MM.1S (cell line): ENCODE measurements at regions not wholly inside any gene's neighbourhood (a gene's known extent, or its start where the extent isn't known, plus 50 kb on each side); places are given as distances from the start of the nearest gene placed in this dataset.

Source experiments
- DNase-seq: peaks from one replicate; pipeline ENCODE4 v3.0.0-alpha.2; 2015
- H2AFZ ChIP-seq: fragments of 300-600 bp; sonication (generic); 2 replicates; pipeline ENCODE4 v1.6.0; 2016; ENCODE audit warnings: antibody characterized with exemption, low read length
- H3F3A ChIP-seq: fragments of 300-600 bp; sonication (generic); 2 replicates; pipeline ENCODE4 v1.6.1; 2016; ENCODE audit warnings: mild to moderate bottlenecking, antibody characterized with exemption, low read length, moderate library complexity, mixed read lengths; ENCODE audit not compliant: insufficient read depth
- H3K27ac ChIP-seq: fragments of 300-600 bp; sonication (generic); 2 replicates; pipeline ENCODE4 v1.5.1; 2016; ENCODE audit warnings: mild to moderate bottlenecking, low read length
- H3K27me3 ChIP-seq: fragments of 300-600 bp; sonication (generic); replicated peaks from 2 replicates; pipeline ENCODE4 v1.6.0; 2016; ENCODE audit warnings: low read length; ENCODE audit not compliant: insufficient read depth
- H3K36me3 ChIP-seq: fragments of 300-600 bp; sonication (generic); replicated peaks from 2 replicates; pipeline ENCODE4 v1.6.1; 2016; ENCODE audit warnings: mild to moderate bottlenecking, low read length, mixed read lengths; ENCODE audit not compliant: insufficient read depth
- H3K4me1 ChIP-seq: fragments of 300-600 bp; sonication (generic); 2 replicates; pipeline ENCODE4 v1.6.1; 2016; ENCODE audit warnings: low read length, mixed read lengths
- H3K4me2 ChIP-seq: fragments of 300-600 bp; sonication (generic); 2 replicates; pipeline ENCODE4 v1.6.0; 2016; ENCODE audit warnings: low read depth, low read length
- H3K4me3 ChIP-seq: fragments of 300-600 bp; sonication (generic); 2 replicates; pipeline ENCODE4 v1.5.1; 2016; ENCODE audit warnings: low read length, mixed read lengths
- H3K79me2 ChIP-seq: fragments of 300-600 bp; sonication (generic); 2 replicates; pipeline ENCODE4 v1.6.1; 2016; ENCODE audit warnings: mixed run types, low read length, mixed read lengths
- H3K9ac ChIP-seq: fragments of 300-600 bp; sonication (generic); 2 replicates; pipeline ENCODE4 v1.6.1; 2016; ENCODE audit warnings: low read length, mixed read lengths
- H3K9me2 ChIP-seq: fragments of 300-600 bp; sonication (generic); replicated peaks from 2 replicates; pipeline ENCODE4 v1.6.1; 2016; ENCODE audit warnings: mild to moderate bottlenecking, low read length, mixed read lengths; ENCODE audit not compliant: insufficient read depth
- H3K9me3 ChIP-seq: fragments of 300-600 bp; sonication (generic); replicated peaks from 2 replicates; pipeline ENCODE4 v1.6.1; 2016; ENCODE audit warnings: mild to moderate bottlenecking, low read length, mixed read lengths; ENCODE audit not compliant: insufficient read depth
- H4K20me1 ChIP-seq: fragments of 300-600 bp; sonication (generic); 2 replicates; pipeline ENCODE4 v1.6.1; 2016; ENCODE audit warnings: mild to moderate bottlenecking, low read length, moderate library complexity, mixed read lengths; ENCODE audit not compliant: insufficient read depth
- CTCF ChIP-seq: fragments of 300-600 bp; sonication (generic); IDR thresholded peaks from 2 replicates; pipeline ENCODE4 v1.5.1; 2016; ENCODE audit warnings: antibody characterized with exemption, low read length, mixed read lengths
- EZH2 ChIP-seq: fragments of 300-600 bp; sonication (generic); optimal IDR thresholded peaks from 2 replicates; pipeline ENCODE3; 2017; ENCODE audit warnings: low read depth, mild to moderate bottlenecking, antibody characterized with exemption, low read length, mixed read lengths
- EZH2phosphoT487 ChIP-seq: fragments of 300-600 bp; sonication (generic); IDR thresholded peaks from 2 replicates; pipeline ENCODE4 v1.6.1; 2018; ENCODE audit warnings: antibody characterized with exemption, low read length

- H3K27me3 ChIP-seq, result no peaks in the 10 kb centered on the region
- H3K9ac ChIP-seq, result no peak overlapping the region
- H3K36me3 ChIP-seq, result no peaks in the 10 kb centered on the region
- H3K4me1 ChIP-seq, result peaks cover 24% of the 10 kb centered on the region
- H3F3A ChIP-seq, result peaks cover 20% of the 10 kb centered on the region
- DNase-seq, result no peak
- no peaks in the 10 kb centered on the region for H3K9me3 ChIP-seq
- H2AFZ ChIP-seq, result no peak overlapping the region
- H3K27ac ChIP-seq, result no peak overlapping the region
- H4K20me1 ChIP-seq, result no peaks in the 10 kb centered on the region
- no peak overlapping the region for H3K4me2 ChIP-seq
- TF ChIP-seq EZH2 (no peak), EZH2phosphoT487 (no peak), CTCF (no peak)
- no peaks in the 10 kb centered on the region for H3K9me2 ChIP-seq
- no peak overlapping the region for H3K4me3 ChIP-seq
- H3K79me2 ChIP-seq, result no peaks in the 10 kb centered on the region
Observed at GRCh38 chr4:184292465-184292867, 74.8 kb upstream of the ENPP6 start.

DNA sequence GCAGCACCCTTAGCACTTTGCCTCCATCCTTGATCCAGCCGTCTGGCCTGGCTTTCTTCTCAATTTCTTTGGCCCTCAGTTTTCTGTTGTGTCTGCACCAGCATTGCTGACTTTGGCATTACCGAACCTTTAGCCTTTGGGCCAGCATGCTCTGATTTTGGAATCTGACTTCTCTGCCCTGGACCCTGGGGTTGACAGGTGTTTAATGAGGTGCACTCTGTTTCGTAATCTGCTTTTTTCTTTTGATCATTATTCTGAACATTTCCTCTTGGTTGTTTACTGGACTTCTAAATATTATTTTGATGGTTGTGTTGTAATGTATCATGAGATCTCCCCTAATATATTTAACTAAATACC lies 71.5 kb upstream of the ENPP6 start:
- Histone ChIP-seq H3K36me3 (no peaks in the 10 kb centered on the region), H3K9me3 (no peaks in the 10 kb centered on the region), H3K4me2 (peak overlapping the region; percentile 87), H3K9me2 (no peaks in the 10 kb centered on the region), H3K4me1 (peaks cover 50% of the 10 kb centered on the region), H4K20me1 (no peaks in the 10 kb centered on the region), H2AFZ (peak overlapping the region; percentile 57), H3F3A (peaks cover 44% of the 10 kb centered on the region), H3K4me3 (no peak overlapping the region), H3K9ac (peak overlapping the region; percentile 67), H3K27ac (peak overlapping the region; percentile 91), H3K79me2 (no peaks in the 10 kb centered on the region), H3K27me3 (no peaks in the 10 kb centered on the region)
- DNase-seq, result no peak
- TF ChIP-seq CTCF, result no peak
- TF ChIP-seq EZH2phosphoT487, result no peak
- TF ChIP-seq EZH2, result no peak

- H3K4me1 ChIP-seq, result peaks cover 55% of the 10 kb centered on the region
- H4K20me1 ChIP-seq, result no peaks in the 10 kb centered on the region
- peak overlapping the region; percentile 39 for H3K4me3 ChIP-seq
- H3K4me2 ChIP-seq, result peak overlapping the region; percentile 87
- H2AFZ ChIP-seq, result peak overlapping the region; percentile 57
- no peaks in the 10 kb centered on the region for H3K27me3 ChIP-seq
- no peaks in the 10 kb centered on the region for H3K9me2 ChIP-seq
- no peaks in the 10 kb centered on the region for H3K79me2 ChIP-seq
- peak overlapping the region; percentile 67 for H3K9ac ChIP-seq
- TF ChIP-seq CTCF (peak; percentile 14; the same call in 1 of the 2 replicates), EZH2phosphoT487 (no peak)
- peaks cover 49% of the 10 kb centered on the region for H3F3A ChIP-seq
- peak overlapping the region; percentile 91 for H3K27ac ChIP-seq
- H3K36me3 ChIP-seq, result no peaks in the 10 kb centered on the region
- DNase-seq, result peak; percentile 86
- no peaks in the 10 kb centered on the region for H3K9me3 ChIP-seq
Observed at GRCh38 chr4:184288451-184289178, 70.9 kb upstream of the ENPP6 start.
